Amygdala (tissue), 56 donors: ENCODE measurements at regions not wholly inside any gene's neighbourhood (a gene's known extent, or its start where the extent isn't known, plus 50 kb on each side); places are given as distances from the start of the nearest gene placed in this dataset.
"Not testable (repeated sequence)": the region's sequence is repeated elsewhere in the genome, so short reads cannot be mapped to it uniquely, and the experiment has no call there.

Experiments used
- DNase-seq, 56 donors: peaks; one replicate each; lab custom pipeline; 2025; lab: John Stamatoyannopoulos, UW

- DNase-seq = no peak
These were observed 156.7 kb downstream of the HINT1 start for GRCh38 chr5:131008329-131008728.

DNA sequence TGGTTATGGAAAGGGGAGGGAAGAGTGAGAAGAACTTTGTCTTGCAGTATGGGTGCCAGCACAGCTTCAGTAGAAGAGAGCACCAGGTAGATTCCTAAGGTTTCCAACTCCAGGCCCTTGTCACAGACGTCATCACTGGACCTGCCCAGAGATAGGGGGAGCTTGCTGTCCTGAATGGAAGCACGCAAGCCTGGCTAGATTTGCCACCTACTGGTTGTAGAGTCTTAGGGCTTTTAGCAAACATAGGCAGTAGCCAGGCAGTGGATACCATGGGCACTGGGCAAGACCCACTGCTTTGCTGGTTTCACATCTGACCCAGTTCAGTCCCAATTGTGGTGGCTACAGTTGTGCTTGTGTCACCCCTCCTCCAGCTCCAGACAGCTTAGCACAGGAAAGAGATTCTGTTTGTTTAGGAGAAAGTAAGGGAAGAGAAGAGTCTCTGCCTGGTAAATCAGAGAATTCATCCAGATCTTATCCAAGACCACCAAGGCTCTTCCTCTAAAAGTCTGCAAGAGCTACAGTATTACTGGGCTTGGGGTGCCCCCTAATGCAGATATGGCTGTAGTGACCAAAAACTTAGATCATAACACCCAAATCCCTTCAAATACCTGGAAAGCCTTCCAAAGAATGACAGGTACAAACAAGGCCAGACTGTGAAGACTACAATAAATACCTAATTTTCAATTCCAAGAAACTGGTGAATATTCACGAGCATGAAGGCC lies 158.9 kb downstream of the HINT1 start:
- no peak for DNase-seq

- DNase-seq = no peak
These were observed 163.5 kb downstream of the HINT1 start for GRCh38 chr5:131001507-131001906.

- no peak for DNase-seq
These were observed 164.8 kb downstream of the HINT1 start for GRCh38 chr5:131000289-131000688.

DNA sequence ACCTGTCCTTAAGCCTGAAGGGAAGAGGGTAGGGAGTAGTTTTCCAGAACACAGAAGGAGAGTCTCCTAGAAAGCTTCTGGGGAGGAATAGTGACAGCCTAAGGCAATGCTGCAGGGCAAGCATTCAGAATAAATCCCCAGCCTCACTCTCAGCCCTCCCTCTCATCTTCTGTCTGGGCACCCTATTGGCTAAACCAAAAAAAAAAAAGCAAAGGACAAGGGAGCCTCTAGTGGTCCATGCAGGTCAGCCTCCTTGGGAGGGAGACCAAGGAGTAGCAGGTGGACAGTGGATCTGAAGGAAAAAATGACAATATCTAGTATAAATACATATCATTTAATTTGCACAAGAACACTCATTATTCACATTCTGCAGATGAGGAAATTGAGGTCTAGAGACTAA lies 168.3 kb downstream of the HINT1 start:
- DNase-seq = not testable (repeated sequence)

GRCh38 chr5:130995851-130996250 lies 169.2 kb downstream of the HINT1 start:
- no peak for DNase-seq

GRCh38 chr5:130995254-130995515 lies 169.9 kb downstream of the HINT1 start:
- no peak for DNase-seq

- no peak for DNase-seq
These were observed 170.4 kb downstream of the HINT1 start for GRCh38 chr5:130994496-130995253.

GRCh38 chr5:130992621-130993020 lies 172.4 kb downstream of the HINT1 start:
- DNase-seq = no peak

DNA sequence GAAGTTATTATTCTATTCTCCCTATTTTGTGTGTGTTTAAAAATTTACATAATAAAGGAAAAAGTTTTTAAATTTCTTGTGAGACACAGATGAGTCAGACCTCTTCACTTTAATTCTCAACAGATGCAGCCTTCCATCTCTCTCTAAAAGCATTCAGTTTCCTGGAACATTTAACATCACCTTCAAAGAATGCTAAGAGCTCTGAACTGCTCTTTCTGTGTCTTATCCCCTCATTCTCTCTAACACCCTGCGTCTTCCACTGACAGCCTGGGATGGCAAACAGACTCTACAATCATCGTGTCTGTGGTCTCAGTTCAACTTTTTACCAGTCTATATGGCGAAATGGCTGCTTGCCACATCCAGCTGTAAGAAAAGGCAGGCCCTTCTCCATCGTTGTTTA lies 173.0 kb downstream of the HINT1 start:
- DNase-seq = no peak

DNA sequence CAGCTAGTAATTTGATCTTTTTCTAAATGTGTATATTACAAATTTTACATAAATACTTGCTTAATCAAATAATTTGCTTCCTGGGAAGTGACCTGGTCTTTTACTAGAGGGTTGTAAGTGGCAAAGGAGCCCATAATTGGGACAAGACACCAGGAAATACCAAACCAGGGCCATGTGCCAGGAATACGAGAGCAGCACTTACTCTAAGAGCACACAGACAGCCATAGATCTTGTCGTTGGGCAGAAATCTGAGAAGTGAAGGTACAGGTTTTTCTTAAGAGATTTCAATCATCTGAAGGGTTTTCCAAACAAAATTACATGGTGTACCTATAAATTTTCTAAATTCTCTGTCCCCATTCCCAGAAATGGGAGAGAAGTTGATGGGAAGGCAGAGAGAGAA lies 179.3 kb downstream of the HINT1 start:
- DNase-seq = no peak

DNA sequence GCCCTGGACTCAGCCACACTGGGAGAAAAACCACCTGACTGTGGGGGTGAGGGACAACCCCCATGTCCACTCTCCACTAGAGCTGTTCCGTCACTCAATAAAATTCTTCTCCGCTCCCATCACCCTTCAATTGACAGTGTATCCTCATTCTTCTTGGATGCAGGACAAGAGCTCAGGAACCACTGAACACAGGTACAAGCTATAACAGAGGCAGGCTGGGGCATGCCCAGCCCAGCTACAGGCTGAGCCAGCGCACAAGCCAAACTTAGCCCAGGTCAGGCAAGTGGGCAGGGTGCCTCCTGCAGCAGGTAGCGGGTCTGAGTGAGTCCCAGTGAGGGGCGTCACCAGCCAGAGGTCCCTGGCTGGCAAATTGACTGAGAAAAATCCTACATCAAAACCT lies 183.4 kb downstream of the HINT1 start:
- DNase-seq = no peak

DNA sequence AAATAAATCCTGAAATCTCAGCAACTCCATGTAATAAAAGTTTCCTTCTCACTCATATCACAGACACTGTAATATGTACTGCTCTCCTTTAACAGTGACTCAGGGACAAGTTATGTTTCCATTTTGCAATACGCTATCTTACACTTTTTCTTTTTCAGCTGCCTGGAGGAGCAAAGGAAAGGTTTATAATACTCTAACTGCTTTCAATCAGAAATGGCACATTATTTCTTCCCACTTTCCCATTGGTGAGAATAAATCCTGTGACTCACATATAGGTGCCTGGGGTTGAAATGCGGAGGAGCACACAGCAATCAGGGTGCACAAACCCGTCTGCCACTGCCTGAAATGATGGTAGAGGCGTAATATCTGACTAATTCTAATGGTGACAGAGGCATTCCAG lies 186.6 kb downstream of the HINT1 start:
- DNase-seq = no peak

DNA sequence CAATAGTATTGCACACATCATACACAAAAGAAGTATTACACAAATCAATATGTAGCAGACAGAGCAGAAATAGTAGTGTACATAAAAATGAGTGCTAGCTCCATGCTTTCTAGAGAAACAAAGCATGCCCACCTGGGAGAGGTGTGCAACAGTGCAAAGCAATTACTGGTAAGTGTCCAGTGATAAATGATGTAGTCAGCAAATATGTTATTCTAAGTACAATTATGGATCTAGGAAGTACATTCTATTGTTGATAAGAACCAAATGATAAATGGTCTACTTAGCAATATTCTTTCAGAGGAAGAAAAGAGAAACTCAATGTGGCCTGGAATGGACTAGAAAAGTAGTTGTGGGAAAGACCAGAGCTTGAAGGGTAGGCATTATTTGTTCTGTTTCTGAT lies 188.6 kb downstream of the HINT1 start:
- DNase-seq = no peak

- no peak for DNase-seq
These were observed 189.2 kb downstream of the HINT1 start for GRCh38 chr5:130975847-130976246.

- no peak for DNase-seq
These were observed 189.8 kb downstream of the HINT1 start for GRCh38 chr5:130975299-130975698.

DNA sequence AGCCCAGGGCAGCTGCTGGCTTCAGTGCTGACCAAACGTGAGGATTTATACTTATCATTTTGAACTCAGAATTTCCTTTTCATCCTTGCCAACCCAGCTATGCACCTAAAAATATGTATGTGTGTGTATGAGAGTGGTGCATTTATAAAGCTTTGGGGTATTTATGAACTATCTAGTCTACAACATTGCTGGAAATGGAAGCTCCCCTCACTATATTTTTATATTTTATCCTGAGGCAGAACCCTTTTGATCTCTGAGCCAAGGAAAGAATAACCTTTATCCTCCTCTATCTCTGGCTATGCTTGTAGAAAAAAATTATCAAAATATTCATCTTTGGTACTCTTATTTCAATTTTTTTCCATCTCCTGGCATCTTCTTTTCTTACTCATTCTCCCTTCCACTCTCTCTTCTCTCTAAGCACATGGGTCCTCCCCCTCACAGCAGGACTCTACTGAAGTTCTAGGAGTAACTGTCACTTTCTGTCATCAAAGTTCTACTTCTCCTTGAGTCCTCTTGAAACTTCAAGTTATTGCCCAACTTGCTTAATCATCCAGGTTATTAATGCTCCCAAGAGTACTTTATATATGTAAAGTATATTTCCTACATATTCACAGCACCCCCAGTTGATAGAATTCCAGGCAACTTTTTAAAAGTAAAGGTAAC lies 190.9 kb downstream of the HINT1 start:
- no peak for DNase-seq

DNA sequence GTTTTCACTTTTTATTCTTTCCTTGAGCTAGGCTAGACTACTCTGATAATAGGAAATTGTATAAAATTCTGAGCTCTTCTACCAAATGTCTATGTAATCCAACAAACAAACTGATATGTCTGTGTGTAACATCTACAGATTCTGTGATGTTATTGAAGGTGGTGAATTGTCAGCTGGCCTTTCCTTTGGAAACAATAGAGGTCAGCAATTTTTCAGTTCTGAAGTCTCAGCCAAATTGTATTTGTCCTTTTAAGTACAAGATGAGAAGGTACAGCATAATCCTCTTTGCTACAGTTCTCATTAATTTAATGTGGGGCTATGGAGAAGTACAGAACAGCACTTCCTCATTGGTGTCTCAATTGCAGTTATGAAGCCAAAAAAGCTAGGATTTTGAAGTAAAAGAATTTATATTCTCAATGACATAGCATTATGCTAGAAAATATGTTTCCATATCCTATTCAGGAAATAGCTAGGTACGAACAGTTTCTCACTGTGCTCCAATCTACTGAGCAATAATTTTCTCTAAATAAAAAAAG lies 198.0 kb downstream of the HINT1 start:
- DNase-seq = no peak

- no peak for DNase-seq
These were observed 199.1 kb downstream of the HINT1 start for GRCh38 chr5:130965920-130966319.

- DNase-seq = no peak
These were observed 199.7 kb downstream of the HINT1 start for GRCh38 chr5:130965360-130965759.
